Peyer's patch (tissue), 4 donors: ENCODE measurements at regions not wholly inside any gene's neighbourhood (a gene's known extent, or its start where the extent isn't known, plus 50 kb on each side); places are given as distances from the start of the nearest gene placed in this dataset.

ENCODE experiments used
- DNase-seq, 3 donors: peaks; one replicate each; pipeline ENCODE4 v3.0.0-alpha.2; 2017 to 2019
- H3K27ac ChIP-seq, 4 donors: fragments of 200-600 bp; sonication (generic); one replicate each; pipeline ENCODE4 v1.5.1; 2016 to 2019
- H3K27me3 ChIP-seq, 2 donors: fragments of 200-600 bp; sonication (generic); one replicate each; pipeline ENCODE4 v1.5.1; 2019
- H3K36me3 ChIP-seq, 3 donors: fragments of 200-600 bp; sonication (generic); one replicate each; pipeline ENCODE4 v1.5.1; 2016 to 2019
- H3K4me1 ChIP-seq, 4 donors: fragments of 200-600 bp; sonication (generic); one replicate each; pipeline ENCODE4 v1.5.1; 2016 to 2019
- H3K4me3 ChIP-seq, 4 donors: fragments of 200-600 bp; sonication (generic); 1 replicate in 3 of 4; 2 replicates in 1 of 4; pipeline ENCODE4 v1.5.1; 2016 to 2019; ENCODE audit warnings: mild to moderate bottlenecking in 1 of 4
- H3K9me3 ChIP-seq, 4 donors: fragments of 200-600 bp; sonication (generic); one replicate each; pipeline ENCODE4 v1.5.1; 2016 to 2019; ENCODE audit warnings: mild to moderate bottlenecking in 1 of 4
- POLR2A ChIP-seq, 2 donors: fragments of 450-650 bp; IDR thresholded peaks; one replicate each; pipeline ENCODE4 v1.5.1; 2017; ENCODE audit warnings: antibody characterized with exemption in 2 of 2, mild to moderate bottlenecking in 2 of 2, moderate library complexity in 2 of 2
- TF ChIP-seq, protein P1 (sequence below), 6 experiments: fragments of 450-650 bp in 4 of 6; fragments of 200-600 bp in 2 of 6; sonication (generic) in 1 of 6; IDR thresholded peaks; one replicate each; pipeline ENCODE4 v1.5.1; 2017 to 2019; ENCODE audit warnings: antibody characterized with exemption in 6 of 6, mild to moderate bottlenecking in 3 of 6, moderate library complexity in 1 of 6

DNA sequence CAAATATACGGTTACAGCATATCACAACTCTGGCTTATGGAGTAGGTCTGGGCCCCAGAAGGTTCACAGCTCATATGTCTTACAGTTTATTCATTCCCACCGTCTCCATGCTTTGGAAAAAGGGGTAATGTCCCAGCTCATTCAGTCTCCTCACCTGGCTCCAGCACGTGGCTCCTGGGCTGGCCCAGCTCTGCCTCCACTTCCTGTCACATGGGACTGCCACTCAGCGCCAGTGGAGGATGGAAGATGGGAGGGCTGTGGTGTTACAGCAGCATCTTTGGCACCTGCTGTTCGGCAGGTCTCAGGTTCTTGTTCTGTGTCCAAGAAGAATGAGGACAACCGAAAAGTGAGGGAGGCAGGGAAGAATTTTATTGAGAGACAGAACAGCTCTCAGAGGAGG is 216.3 kb upstream of the ATXN7L3B start:
- Histone ChIP-seq H3K27me3 (no peaks in the 10 kb centered on the region), H3K9me3 (no peaks in the 10 kb centered on the region), H3K4me3 (no peak overlapping the region), H3K4me1 (no peaks in the 10 kb centered on the region), H3K27ac (no peak overlapping the region), H3K36me3 (no peaks in the 10 kb centered on the region)
- no peak for TF ChIP-seq POLR2A (IDR thresholded peaks at IDR 0.05)
- TF ChIP-seq, protein P1, sequence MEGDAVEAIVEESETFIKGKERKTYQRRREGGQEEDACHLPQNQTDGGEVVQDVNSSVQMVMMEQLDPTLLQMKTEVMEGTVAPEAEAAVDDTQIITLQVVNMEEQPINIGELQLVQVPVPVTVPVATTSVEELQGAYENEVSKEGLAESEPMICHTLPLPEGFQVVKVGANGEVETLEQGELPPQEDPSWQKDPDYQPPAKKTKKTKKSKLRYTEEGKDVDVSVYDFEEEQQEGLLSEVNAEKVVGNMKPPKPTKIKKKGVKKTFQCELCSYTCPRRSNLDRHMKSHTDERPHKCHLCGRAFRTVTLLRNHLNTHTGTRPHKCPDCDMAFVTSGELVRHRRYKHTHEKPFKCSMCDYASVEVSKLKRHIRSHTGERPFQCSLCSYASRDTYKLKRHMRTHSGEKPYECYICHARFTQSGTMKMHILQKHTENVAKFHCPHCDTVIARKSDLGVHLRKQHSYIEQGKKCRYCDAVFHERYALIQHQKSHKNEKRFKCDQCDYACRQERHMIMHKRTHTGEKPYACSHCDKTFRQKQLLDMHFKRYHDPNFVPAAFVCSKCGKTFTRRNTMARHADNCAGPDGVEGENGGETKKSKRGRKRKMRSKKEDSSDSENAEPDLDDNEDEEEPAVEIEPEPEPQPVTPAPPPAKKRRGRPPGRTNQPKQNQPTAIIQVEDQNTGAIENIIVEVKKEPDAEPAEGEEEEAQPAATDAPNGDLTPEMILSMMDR (IDR thresholded peaks at IDR 0.05), result no peak
- DNase-seq, result no peak

DNA sequence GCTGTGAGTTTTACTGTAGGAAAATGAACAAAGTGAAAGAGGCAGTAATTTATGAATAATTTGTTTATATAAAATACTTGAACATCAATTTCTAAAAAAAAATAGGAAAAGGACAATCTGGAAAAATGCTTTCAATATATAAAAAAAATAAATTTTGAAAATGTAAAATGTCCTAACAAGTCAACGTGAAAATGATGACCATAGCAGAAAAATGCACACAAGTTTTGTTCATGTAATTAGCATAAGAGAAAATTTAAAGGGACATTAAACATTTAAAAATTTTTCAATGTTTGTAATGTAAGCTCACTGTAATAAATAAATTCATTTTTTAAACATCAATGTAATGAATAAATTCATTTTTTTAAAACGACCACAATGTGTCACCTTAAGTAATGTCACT is 214.8 kb upstream of the ATXN7L3B start:
- Histone ChIP-seq H3K36me3 (no peaks in the 10 kb centered on the region), H3K4me1 (no peaks in the 10 kb centered on the region), H3K4me3 (no peak overlapping the region), H3K27me3 (no peaks in the 10 kb centered on the region), H3K9me3 (no peaks in the 10 kb centered on the region), H3K27ac (no peak overlapping the region)
- DNase-seq, result no peak
- no peak for TF ChIP-seq POLR2A (IDR thresholded peaks at IDR 0.05)

DNA sequence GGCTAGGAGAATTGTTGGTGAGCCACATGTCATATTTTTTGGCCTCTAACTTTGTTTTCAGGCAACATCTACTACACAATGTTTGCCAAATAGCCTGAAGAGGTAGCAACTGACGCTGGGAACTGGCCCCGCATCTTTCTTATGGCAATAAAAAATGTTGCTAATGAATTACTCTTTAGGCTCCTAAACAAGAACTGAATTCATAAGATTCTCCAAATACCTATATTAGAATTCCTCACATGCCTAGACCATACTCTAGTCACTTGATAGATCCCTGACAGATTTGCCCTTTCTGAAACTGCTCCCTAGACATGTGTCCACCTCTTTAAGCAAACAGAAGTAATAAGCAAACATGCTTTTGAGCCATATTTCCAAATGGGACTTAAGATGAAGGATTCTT is 209.0 kb upstream of the ATXN7L3B start:
- no peak for TF ChIP-seq POLR2A (IDR thresholded peaks at IDR 0.05)
- TF ChIP-seq, protein P1 (IDR thresholded peaks at IDR 0.05), result no peak
- Histone ChIP-seq H3K27me3 (no peaks in the 10 kb centered on the region), H3K4me3 (no peak overlapping the region), H3K9me3 (no peaks in the 10 kb centered on the region), H3K36me3 (no peaks in the 10 kb centered on the region), H3K27ac (no peak overlapping the region), H3K4me1 (no peaks in the 10 kb centered on the region)
- no peak for DNase-seq

DNA sequence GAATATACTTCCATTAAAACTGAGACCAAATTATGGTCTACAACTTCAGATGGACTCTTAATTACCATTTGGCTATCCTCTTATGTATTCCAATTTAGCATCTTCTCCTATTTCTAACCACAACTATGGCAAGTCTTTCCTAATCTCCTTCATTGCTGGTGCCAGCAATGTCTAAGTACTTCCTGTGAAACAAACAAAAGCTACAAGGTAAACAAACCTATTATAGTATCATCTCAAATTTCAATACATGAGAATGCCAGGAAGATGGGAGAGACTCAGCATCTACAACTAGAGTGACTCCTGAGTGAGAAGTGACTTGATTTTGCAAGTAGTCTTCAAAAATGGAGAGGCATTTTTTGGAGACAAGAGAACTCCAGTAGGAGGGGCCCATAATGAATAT is 202.9 kb upstream of the ATXN7L3B start:
- Histone ChIP-seq H3K27ac (no peak overlapping the region), H3K9me3 (no peaks in the 10 kb centered on the region), H3K4me3 (no peak overlapping the region), H3K36me3 (no peaks in the 10 kb centered on the region), H3K4me1 (no peaks in the 10 kb centered on the region), H3K27me3 (no peaks in the 10 kb centered on the region)
- TF ChIP-seq POLR2A (IDR thresholded peaks at IDR 0.05), result no peak
- TF ChIP-seq, protein P1 (IDR thresholded peaks at IDR 0.05), result no peak
- no peak for DNase-seq

DNA sequence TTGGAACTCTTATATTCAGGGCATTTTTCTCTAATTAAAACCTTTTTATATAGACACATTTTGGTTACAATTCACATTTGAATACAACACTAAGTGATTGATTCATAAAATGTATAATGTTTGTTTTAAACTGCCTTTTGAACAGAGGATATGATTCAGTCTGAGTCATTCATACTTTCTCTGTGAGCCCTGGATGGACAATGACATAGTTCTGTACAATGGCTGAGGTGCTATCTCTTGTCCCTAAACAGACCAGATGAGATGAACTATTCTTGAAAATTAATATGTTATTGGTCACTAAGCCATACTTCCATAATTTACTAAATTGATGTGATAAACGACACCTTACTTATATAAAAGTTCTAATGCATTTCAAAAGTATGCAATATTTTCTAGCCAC is 199.7 kb upstream of the ATXN7L3B start:
- TF ChIP-seq POLR2A (IDR thresholded peaks at IDR 0.05), result no peak
- TF ChIP-seq, protein P1 (IDR thresholded peaks at IDR 0.05), result no peak
- no peak overlapping the region for H3K27ac ChIP-seq
- no peak overlapping the region for H3K4me3 ChIP-seq
- H3K4me1 ChIP-seq, result no peaks in the 10 kb centered on the region
- H3K27me3 ChIP-seq, result no peaks in the 10 kb centered on the region
- no peaks in the 10 kb centered on the region for H3K36me3 ChIP-seq
- DNase-seq, result no peak
- no peaks in the 10 kb centered on the region for H3K9me3 ChIP-seq

DNA sequence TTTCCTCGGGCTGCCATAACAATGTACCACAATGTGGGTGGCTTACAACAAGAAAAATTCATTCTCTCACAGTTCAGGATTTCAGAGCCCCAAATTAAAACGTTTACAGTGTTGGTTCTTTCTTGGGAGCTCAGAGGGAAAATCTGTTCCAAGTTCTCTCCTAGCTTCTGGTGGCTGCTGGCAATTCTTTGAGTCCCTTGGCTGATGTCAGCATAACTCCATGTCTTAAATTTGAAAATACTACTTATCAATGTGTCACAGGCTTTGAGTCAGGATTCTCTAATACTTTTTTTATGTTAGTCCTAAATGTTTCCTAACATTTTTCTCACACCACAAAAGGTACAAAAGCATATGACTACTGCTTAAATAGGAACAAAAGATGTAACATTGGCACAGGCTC is 198.4 kb upstream of the ATXN7L3B start:
- TF ChIP-seq, protein P1 (IDR thresholded peaks at IDR 0.05), result no peak
- TF ChIP-seq POLR2A (IDR thresholded peaks at IDR 0.05), result no peak
- DNase-seq, result no peak
- Histone ChIP-seq H3K27me3 (no peaks in the 10 kb centered on the region), H3K27ac (no peak overlapping the region), H3K9me3 (no peaks in the 10 kb centered on the region), H3K4me3 (no peak overlapping the region), H3K36me3 (no peaks in the 10 kb centered on the region), H3K4me1 (no peaks in the 10 kb centered on the region)
